Germinal center (tissue), 1 donor: ENCODE measurements at regions not wholly inside any gene's neighbourhood (a gene's known extent, or its start where the extent isn't known, plus 50 kb on each side); places are given as distances from the start of the nearest gene placed in this dataset.
A peak's percentile ranks its signal among the peaks of the same experiment; 100 is the strongest.

Experiments
- DNase-seq: peaks from one replicate; pipeline ENCODE4 v3.0.0; 2012; ENCODE audit warnings: mixed read lengths, low spot score

GRCh38 chr12:62128175-62128975, 131.8 kb upstream of the USP15 start:
- no peak for DNase-seq

- no peak for DNase-seq
Observed at GRCh38 chr12:62129291-62129690, 130.9 kb upstream of the USP15 start.

GRCh38 chr12:62130402-62130801, 129.8 kb upstream of the USP15 start:
- no peak for DNase-seq

- no peak for DNase-seq
Observed at GRCh38 chr12:62130834-62131552, 129.2 kb upstream of the USP15 start.

GRCh38 chr12:62133440-62133839, 126.8 kb upstream of the USP15 start:
- DNase-seq = no peak

GRCh38 chr12:62135553-62136200, 124.5 kb upstream of the USP15 start:
- DNase-seq = no peak

- no peak for DNase-seq
Observed at GRCh38 chr12:62136496-62136895, 123.7 kb upstream of the USP15 start.

GRCh38 chr12:62138527-62138926, 121.7 kb upstream of the USP15 start:
- DNase-seq = no peak

GRCh38 chr12:62146318-62146717, 113.9 kb upstream of the USP15 start:
- no peak for DNase-seq

GRCh38 chr12:62158013-62158412, 102.2 kb upstream of the USP15 start:
- no peak for DNase-seq

- DNase-seq = no peak
Observed at GRCh38 chr12:62158461-62159360, 101.5 kb upstream of the USP15 start.

- no peak for DNase-seq
Observed at GRCh38 chr12:62162214-62162613, 98.0 kb upstream of the USP15 start.

- DNase-seq = no peak
Observed at GRCh38 chr12:62163368-62163767, 96.8 kb upstream of the USP15 start.

GRCh38 chr12:62164036-62164435, 96.2 kb upstream of the USP15 start:
- DNase-seq = no peak

GRCh38 chr12:62166525-62166924, 93.7 kb upstream of the USP15 start:
- DNase-seq = no peak

- DNase-seq = no peak
Observed at GRCh38 chr12:62168411-62168810, 91.8 kb upstream of the USP15 start.

GRCh38 chr12:62170241-62170640, 90.0 kb upstream of the USP15 start:
- DNase-seq = no peak

- DNase-seq = peak; percentile 3
Observed at GRCh38 chr12:62190689-62191490, 69.3 kb upstream of the USP15 start.

GRCh38 chr12:62191491-62192179, 68.6 kb upstream of the USP15 start:
- no peak for DNase-seq

- DNase-seq = peak; percentile 59
Observed at GRCh38 chr12:62192180-62192902, 67.9 kb upstream of the USP15 start.
